H9 (cell line): ENCODE measurements at regions not wholly inside any gene's neighbourhood (a gene's known extent, or its start where the extent isn't known, plus 50 kb on each side); places are given as distances from the start of the nearest gene placed in this dataset.

Experiments
- DNase-seq: peaks from one replicate; pipeline ENCODE4 v3.0.0-alpha.2; 2017
- H2AFZ ChIP-seq: one replicate; pipeline ENCODE4 v1.6.1; 2013; ENCODE audit warnings: mild to moderate bottlenecking, low read length, control low read depth, moderate library complexity
- H2AK5ac ChIP-seq: 2 replicates; pipeline ENCODE4 v1.6.1; 2013; ENCODE audit warnings: low read length, control low read depth, mixed read lengths; ENCODE audit not compliant: insufficient read length
- H2BK120ac ChIP-seq: one replicate; pipeline ENCODE4 v1.6.1; 2013; ENCODE audit warnings: low read depth, mild to moderate bottlenecking, low read length, control low read depth, inconsistent platforms; ENCODE audit not compliant: poor library complexity, severe bottlenecking
- H2BK12ac ChIP-seq: 2 replicates; pipeline ENCODE4 v1.6.1; 2013; ENCODE audit warnings: low read length, control low read depth, mixed read lengths, low read depth; ENCODE audit not compliant: insufficient read length
- H2BK15ac ChIP-seq: 2 replicates; pipeline ENCODE4 v1.6.1; 2013; ENCODE audit warnings: low read depth, low read length, control low read depth
- H2BK20ac ChIP-seq: one replicate; pipeline ENCODE4 v1.6.1; 2013; ENCODE audit warnings: low read depth, mild to moderate bottlenecking, low read length, control low read depth, inconsistent platforms; ENCODE audit not compliant: poor library complexity, severe bottlenecking
- H2BK5ac ChIP-seq: 2 replicates; pipeline ENCODE4 v1.6.1; 2013; ENCODE audit warnings: low read length, control low read depth, mixed read lengths; ENCODE audit not compliant: insufficient read length
- H3K14ac ChIP-seq: 2 replicates; pipeline ENCODE4 v1.6.1; 2013; ENCODE audit warnings: low read length, control low read depth; ENCODE audit not compliant: insufficient read depth
- H3K18ac ChIP-seq: 2 replicates; pipeline ENCODE4 v1.6.1; 2013; ENCODE audit warnings: low read depth, mild to moderate bottlenecking, mixed read lengths, low read length, control low read depth; ENCODE audit not compliant: insufficient read length
- H3K23ac ChIP-seq: 2 replicates; pipeline ENCODE4 v1.6.1; 2013; ENCODE audit warnings: low read length, control low read depth, mixed read lengths, low read depth; ENCODE audit not compliant: insufficient read length
- H3K23me2 ChIP-seq: 2 replicates; pipeline ENCODE4 v1.6.1; 2013; ENCODE audit warnings: low read depth, mild to moderate bottlenecking, mixed read lengths, low read length, control low read depth; ENCODE audit not compliant: insufficient read length, poor library complexity, severe bottlenecking
- H3K27ac ChIP-seq: 2 replicates; pipeline ENCODE4 v1.5.1; 2013; ENCODE audit warnings: low read length, control low read depth, mixed read lengths, low read depth; ENCODE audit not compliant: insufficient read length
- H3K27me3 ChIP-seq: 2 replicates; pipeline ENCODE4 v1.6.1; 2013; ENCODE audit warnings: low read length, control low read depth, inconsistent platforms; ENCODE audit not compliant: insufficient read depth
- H3K4ac ChIP-seq: 2 replicates; pipeline ENCODE4 v1.6.1; 2013; ENCODE audit warnings: low read depth, mild to moderate bottlenecking, control low read depth, inconsistent platforms, low read length, moderate library complexity
- H3K4me1 ChIP-seq: 2 replicates; pipeline ENCODE4 v1.6.1; 2013; ENCODE audit warnings: low read length, control low read depth, inconsistent platforms; ENCODE audit not compliant: insufficient read depth
- H3K4me2 ChIP-seq: 2 replicates; pipeline ENCODE4 v1.6.1; 2013; ENCODE audit warnings: low read length, control low read depth, mixed read lengths; ENCODE audit not compliant: insufficient read length, insufficient read depth
- H3K56ac ChIP-seq: 2 replicates; pipeline ENCODE4 v1.6.1; 2013; ENCODE audit warnings: low read depth, mild to moderate bottlenecking, mixed read lengths, low read length, control low read depth; ENCODE audit not compliant: insufficient read length
- H3K79me1 ChIP-seq: 2 replicates; pipeline ENCODE4 v1.6.1; 2013; ENCODE audit warnings: low read depth, mild to moderate bottlenecking, moderate library complexity, low read length, control low read depth, inconsistent platforms; ENCODE audit not compliant: insufficient read depth, poor library complexity, severe bottlenecking
- H3K79me2 ChIP-seq: 2 replicates; pipeline ENCODE4 v1.6.1; 2013; ENCODE audit warnings: low read length, control low read depth, inconsistent platforms; ENCODE audit not compliant: insufficient read depth
- H3K9ac ChIP-seq: 2 replicates; pipeline ENCODE4 v1.6.1; 2013; ENCODE audit warnings: low read length, control low read depth, mixed read lengths; ENCODE audit not compliant: insufficient read length; ENCODE audit errors: extremely low read depth
- H3K9me3 ChIP-seq: one replicate; pipeline ENCODE4 v1.6.1; 2013; ENCODE audit warnings: low read depth, low read length, inconsistent platforms; ENCODE audit not compliant: control insufficient read depth
- H3T11ph ChIP-seq: one replicate; pipeline ENCODE4 v1.6.1; 2013; ENCODE audit warnings: mild to moderate bottlenecking, low read length, control low read depth, inconsistent platforms
- H4K20me1 ChIP-seq: one replicate; pipeline ENCODE4 v1.6.1; 2013; ENCODE audit not compliant: control insufficient read depth, insufficient read length, insufficient read depth
- H4K5ac ChIP-seq: 2 replicates; pipeline ENCODE4 v1.6.1; 2013; ENCODE audit warnings: low read depth, mild to moderate bottlenecking, mixed read lengths, low read length, control low read depth; ENCODE audit not compliant: insufficient read length
- H4K8ac ChIP-seq: replicated peaks from 2 replicates; pipeline ENCODE4 v1.6.1; 2013; ENCODE audit warnings: low read length, control low read depth, mixed read lengths, low read depth; ENCODE audit not compliant: insufficient read length
- H4K91ac ChIP-seq: 2 replicates; pipeline ENCODE4 v1.6.1; 2013; ENCODE audit warnings: low read depth, mild to moderate bottlenecking, moderate library complexity, mixed read lengths, low read length, control low read depth; ENCODE audit not compliant: insufficient read length
- H3K27ac Mint-ChIP-seq, 3 experiments: 2 replicates in 2 of 3; 3 replicates in 1 of 3; pipeline ENCODE4 v1.8.0; 2020 to 2021; ENCODE audit warnings: mixed read lengths in 3 of 3, mild to moderate bottlenecking in 1 of 3, moderate library complexity in 1 of 3
- H3K27me3 Mint-ChIP-seq: 2 replicates; pipeline ENCODE4 v1.8.0; 2021; ENCODE audit warnings: low read depth, mild to moderate bottlenecking, moderate library complexity, mixed read lengths
- H3K36me3 Mint-ChIP-seq, 3 experiments: 2 replicates in 2 of 3; 3 replicates in 1 of 3; pipeline ENCODE4 v1.8.0; 2020 to 2021; ENCODE audit warnings: low read depth in 3 of 3, mixed read lengths in 3 of 3; ENCODE audit not compliant: insufficient read depth in 1 of 3
- H3K4me1 Mint-ChIP-seq, 2 experiments: 2 replicates each; pipeline ENCODE4 v1.8.0; 2020; ENCODE audit warnings: mixed read lengths in 2 of 2
- H3K4me3 Mint-ChIP-seq, 2 experiments: 2 replicates in 1 of 2; 3 replicates in 1 of 2; pipeline ENCODE4 v1.8.0; 2020 to 2021; ENCODE audit warnings: mild to moderate bottlenecking in 2 of 2, mixed read lengths in 2 of 2, moderate library complexity in 1 of 2
- H3K9me3 Mint-ChIP-seq, 2 experiments: 2 replicates in 1 of 2; 3 replicates in 1 of 2; pipeline ENCODE4 v1.8.0; 2020; ENCODE audit warnings: mild to moderate bottlenecking in 2 of 2, mixed read lengths in 2 of 2, moderate library complexity in 1 of 2
- CTCF ChIP-seq: fragments of 200-600 bp; sonication (generic); conservative IDR thresholded peaks from 3 replicates; pipeline ENCODE4 v1.8.0; 2021; ENCODE audit warnings: antibody characterized with exemption, mild to moderate bottlenecking
- WGBS: extraction: QIAGEN DNeasy Blood & Tissue Kit; methylation state at CpG from one replicate; pipeline ENCODE4 v1.1.7; 2013; ENCODE audit warnings: missing lambda C conversion rate, low lambda C conversion rate, mixed read lengths; ENCODE audit not compliant: insufficient read length; ENCODE audit errors: extremely low coverage; 5-methylcytosine and 5-hydroxymethylcytosine counted together

GRCh38 chr5:2802693-2803365 is 51.4 kb upstream of the IRX2 start:
- Histone ChIP-seq H4K20me1 (no peaks in the 10 kb centered on the region), H3K79me2 (no peaks in the 10 kb centered on the region), H2BK15ac (no peak overlapping the region), H3K23ac (no peak overlapping the region), H3K18ac (no peak overlapping the region), H3K27me3 (no peaks in the 10 kb centered on the region), H4K5ac (no peak overlapping the region), H2AK5ac (no peak overlapping the region), H3K4me2 (no peak overlapping the region), H3K4ac (no peak overlapping the region), H3K9ac (no peak overlapping the region), H2BK5ac (no peak overlapping the region), H4K91ac (no peak overlapping the region), H2BK20ac (no peak overlapping the region), H3K56ac (no peak overlapping the region), H3K9me3 (no peaks in the 10 kb centered on the region), H2BK12ac (no peak overlapping the region), H3T11ph (no peak overlapping the region), H3K4me1 (no peaks in the 10 kb centered on the region), H3K14ac (no peak overlapping the region), H3K23me2 (no peaks in the 10 kb centered on the region), H3K27ac (no peak overlapping the region), H3K79me1 (no peaks in the 10 kb centered on the region), H4K8ac (no peak overlapping the region), H2AFZ (no peak overlapping the region), H2BK120ac (no peak overlapping the region)
- H3K4me1 Mint-ChIP-seq: peaks cover 0 to 2% of the 10 kb centered on the region in 2 experiments; a peak in 1 of 4 replicates
- no CpG with 5 or more reads among the region's 10 CpGs for WGBS
- peaks cover 1% of the 10 kb centered on the region for H3K27me3 Mint-ChIP-seq
- no peaks in the 10 kb centered on the region; a peak in 1 of 5 replicates for H3K9me3 Mint-ChIP-seq
- H3K27ac Mint-ChIP-seq: no peak overlapping the region
- H3K36me3 Mint-ChIP-seq: no peaks in the 10 kb centered on the region
- no peak for DNase-seq
- no peak overlapping the region for H3K4me3 Mint-ChIP-seq
- no peak for TF ChIP-seq CTCF
